OCI-LY1 (cell line): ENCODE measurements at regions not wholly inside any gene's neighbourhood (a gene's known extent, or its start where the extent isn't known, plus 50 kb on each side); places are given as distances from the start of the nearest gene placed in this dataset.

ENCODE experiments used
- H2AFZ ChIP-seq: fragments of 200-600 bp; sonication (generic), shearing (Covaris generic); 2 replicates; pipeline ENCODE4 v1.6.0; 2014; ENCODE audit warnings: antibody characterized with exemption, mild to moderate bottlenecking, low read length
- H3F3A ChIP-seq: fragments of 200-600 bp; sonication (generic), shearing (Covaris generic); 2 replicates; pipeline ENCODE4 v1.6.0; 2014; ENCODE audit warnings: mild to moderate bottlenecking, antibody characterized with exemption, low read length, moderate library complexity; ENCODE audit not compliant: insufficient read depth
- H3K27ac ChIP-seq: fragments of 200-600 bp; sonication (generic); 2 replicates; pipeline ENCODE4 v1.5.1; 2014; ENCODE audit warnings: low read length, mixed run types, mild to moderate bottlenecking, low read depth; ENCODE audit not compliant: poor library complexity, severe bottlenecking
- H3K27me3 ChIP-seq: fragments of 200-600 bp; sonication (generic); 2 replicates; pipeline ENCODE4 v1.6.0; 2014; ENCODE audit warnings: antibody characterized with exemption, mild to moderate bottlenecking, low read length, moderate library complexity; ENCODE audit not compliant: insufficient read depth
- H3K36me3 ChIP-seq: fragments of 200-600 bp; sonication (generic); 2 replicates; pipeline ENCODE4 v1.6.1; 2014; ENCODE audit warnings: mild to moderate bottlenecking, antibody characterized with exemption, low read length, moderate library complexity, mixed read lengths; ENCODE audit not compliant: insufficient read depth
- H3K4me1 ChIP-seq: fragments of 200-600 bp; sonication (generic); 2 replicates; pipeline ENCODE4 v1.5.1; 2014; ENCODE audit warnings: mild to moderate bottlenecking, low read length, moderate library complexity; ENCODE audit not compliant: insufficient read depth, severe bottlenecking
- H3K4me2 ChIP-seq: fragments of 200-600 bp; sonication (generic), shearing (Covaris generic); 2 replicates; pipeline ENCODE4 v1.6.1; 2014; ENCODE audit warnings: low read length
- H3K4me3 ChIP-seq: fragments of 200-600 bp; sonication (generic); 2 replicates; pipeline ENCODE4 v1.5.1; 2014; ENCODE audit warnings: low read length, low read depth, mild to moderate bottlenecking, mixed read lengths; ENCODE audit not compliant: poor library complexity, severe bottlenecking
- H3K79me2 ChIP-seq: fragments of 200-600 bp; shearing (Covaris generic); 2 replicates; pipeline ENCODE4 v1.6.1; 2016; ENCODE audit warnings: mixed run types, low read length, mixed read lengths; ENCODE audit not compliant: insufficient read depth
- H3K9ac ChIP-seq: fragments of 200-600 bp; sonication (generic), shearing (Covaris generic); 2 replicates; pipeline ENCODE4 v1.6.1; 2014; ENCODE audit warnings: mild to moderate bottlenecking, low read length, mixed read lengths
- H3K9me2 ChIP-seq: fragments of 200-600 bp; sonication (generic), shearing (Covaris generic); 2 replicates; pipeline ENCODE4 v1.6.1; 2014; ENCODE audit warnings: low read depth, mild to moderate bottlenecking, low read length, mixed read lengths
- H3K9me3 ChIP-seq: fragments of 200-600 bp; shearing (Covaris generic); 2 replicates; pipeline ENCODE4 v1.6.1; 2014; ENCODE audit warnings: low read length, mixed read lengths
- H4K20me1 ChIP-seq: fragments of 200-600 bp; sonication (generic), shearing (Covaris generic); 2 replicates; pipeline ENCODE4 v1.6.0; 2016; ENCODE audit warnings: mild to moderate bottlenecking, low read length; ENCODE audit not compliant: insufficient read depth
- CTCF ChIP-seq: fragments of 200-600 bp; sonication (generic), shearing (Covaris generic); IDR thresholded peaks from 2 replicates; pipeline ENCODE4 v1.5.1; 2017; ENCODE audit warnings: mild to moderate bottlenecking, antibody characterized with exemption, low read length, moderate library complexity, mixed read lengths
- EZH2 ChIP-seq: fragments of 200-600 bp; sonication (generic), shearing (Covaris generic); IDR thresholded peaks from 2 replicates; pipeline ENCODE4 v1.8.0; 2017; ENCODE audit warnings: borderline replicate concordance, mixed run types, mild to moderate bottlenecking, antibody characterized with exemption, low read length, moderate library complexity, mixed read lengths

GRCh38 chr21:14707511-14708020 is 161.5 kb upstream of the SAMSN1 start:
- no peak overlapping the region for H3K4me2 ChIP-seq
- H3K9me3 ChIP-seq = no peaks in the 10 kb centered on the region
- no peak for TF ChIP-seq EZH2
- TF ChIP-seq CTCF = no peak
- no peaks in the 10 kb centered on the region for H3K9me2 ChIP-seq
- no peak overlapping the region for H3K27ac ChIP-seq
- H3K9ac ChIP-seq = no peak overlapping the region
- no peak overlapping the region for H3K4me3 ChIP-seq
- H3K36me3 ChIP-seq = no peaks in the 10 kb centered on the region
- no peaks in the 10 kb centered on the region for H3F3A ChIP-seq
- no peaks in the 10 kb centered on the region for H3K79me2 ChIP-seq
- H3K4me1 ChIP-seq = no peaks in the 10 kb centered on the region
- H2AFZ ChIP-seq = no peak overlapping the region
- no peaks in the 10 kb centered on the region for H3K27me3 ChIP-seq
- no peaks in the 10 kb centered on the region for H4K20me1 ChIP-seq

- H3K4me2 ChIP-seq = no peak overlapping the region
- H3K9me3 ChIP-seq = no peaks in the 10 kb centered on the region
- H3K9ac ChIP-seq = no peak overlapping the region
- no peaks in the 10 kb centered on the region for H3K36me3 ChIP-seq
- no peaks in the 10 kb centered on the region for H3K4me1 ChIP-seq
- H4K20me1 ChIP-seq = no peaks in the 10 kb centered on the region
- no peaks in the 10 kb centered on the region for H3K27me3 ChIP-seq
- no peaks in the 10 kb centered on the region for H3F3A ChIP-seq
- no peak overlapping the region for H2AFZ ChIP-seq
- H3K27ac ChIP-seq = no peak overlapping the region
- no peak for TF ChIP-seq CTCF
- TF ChIP-seq EZH2 = no peak
- H3K4me3 ChIP-seq = no peak overlapping the region
- H3K79me2 ChIP-seq = no peaks in the 10 kb centered on the region
- no peaks in the 10 kb centered on the region for H3K9me2 ChIP-seq
Observed at GRCh38 chr21:14706712-14707510, 160.8 kb upstream of the SAMSN1 start.

- H3K27me3 ChIP-seq = no peaks in the 10 kb centered on the region
- no peaks in the 10 kb centered on the region for H3F3A ChIP-seq
- H3K4me1 ChIP-seq = no peaks in the 10 kb centered on the region
- H3K9me3 ChIP-seq = no peaks in the 10 kb centered on the region
- H2AFZ ChIP-seq = no peak overlapping the region
- H3K4me2 ChIP-seq = no peak overlapping the region
- no peaks in the 10 kb centered on the region for H3K36me3 ChIP-seq
- no peak overlapping the region for H3K9ac ChIP-seq
- H3K27ac ChIP-seq = no peak overlapping the region
- no peaks in the 10 kb centered on the region for H4K20me1 ChIP-seq
- TF ChIP-seq CTCF (no peak), EZH2 (no peak)
- no peaks in the 10 kb centered on the region for H3K9me2 ChIP-seq
- H3K79me2 ChIP-seq = no peaks in the 10 kb centered on the region
- no peak overlapping the region for H3K4me3 ChIP-seq
Observed at GRCh38 chr21:14699433-14700407, 153.6 kb upstream of the SAMSN1 start.
